Suprapubic skin (tissue), 4 donors: ENCODE measurements at regions not wholly inside any gene's neighbourhood (a gene's known extent, or its start where the extent isn't known, plus 50 kb on each side); places are given as distances from the start of the nearest gene placed in this dataset.
"Not testable (repeated sequence)": the region's sequence is repeated elsewhere in the genome, so short reads cannot be mapped to it uniquely, and the experiment has no call there.

Experiments
- DNase-seq, 2 donors: peaks; one replicate each; pipeline ENCODE4 v3.0.0-alpha.2; 2019; ENCODE audit warnings: low spot score in 2 of 2
- H3K27ac ChIP-seq: fragments of 200-600 bp; sonication (generic); one replicate; pipeline ENCODE4 v1.5.1; 2019
- H3K27me3 ChIP-seq: fragments of 200-600 bp; sonication (generic); one replicate; pipeline ENCODE4 v1.5.1; 2019
- H3K36me3 ChIP-seq: fragments of 200-600 bp; sonication (generic); one replicate; pipeline ENCODE4 v1.5.1; 2019
- H3K4me1 ChIP-seq: fragments of 200-600 bp; sonication (generic); one replicate; pipeline ENCODE4 v1.5.1; 2019
- H3K4me3 ChIP-seq: fragments of 200-600 bp; sonication (generic); one replicate; pipeline ENCODE4 v1.5.1; 2019; ENCODE audit warnings: mild to moderate bottlenecking
- H3K9me3 ChIP-seq: fragments of 200-600 bp; sonication (generic); one replicate; pipeline ENCODE4 v1.5.1; 2019
- EP300 ChIP-seq: sonication (generic); formaldehyde crosslinking; IDR thresholded peaks from one replicate; pipeline ENCODE4 v1.6.1; 2017; ENCODE audit warnings: antibody characterized with exemption
- POLR2A ChIP-seq, 2 donors: fragments of 450-650 bp; IDR thresholded peaks; one replicate each; pipeline ENCODE4 v1.6.1; 2017; ENCODE audit warnings: antibody characterized with exemption in 2 of 2, mild to moderate bottlenecking in 2 of 2, moderate library complexity in 2 of 2
- POLR2AphosphoS5 ChIP-seq, 3 donors: sonication (generic); formaldehyde crosslinking; IDR thresholded peaks; one replicate each; pipeline ENCODE4 v1.6.1; 2017; ENCODE audit warnings: antibody characterized with exemption in 3 of 3
- WGBS: methylation state at CpG from one replicate; pipeline ENCODE4 v1.1.5; 2018; 5-methylcytosine and 5-hydroxymethylcytosine counted together
- TF ChIP-seq, protein P1 (sequence below), 2 donors: fragments of 200-600 bp in 1 of 2; fragments of 450-650 bp in 1 of 2; sonication (generic) in 1 of 2; IDR thresholded peaks; one replicate each; pipeline ENCODE4 v1.5.1; 2016 to 2019; ENCODE audit warnings: antibody characterized with exemption in 2 of 2, mild to moderate bottlenecking in 1 of 2, moderate library complexity in 1 of 2

DNA sequence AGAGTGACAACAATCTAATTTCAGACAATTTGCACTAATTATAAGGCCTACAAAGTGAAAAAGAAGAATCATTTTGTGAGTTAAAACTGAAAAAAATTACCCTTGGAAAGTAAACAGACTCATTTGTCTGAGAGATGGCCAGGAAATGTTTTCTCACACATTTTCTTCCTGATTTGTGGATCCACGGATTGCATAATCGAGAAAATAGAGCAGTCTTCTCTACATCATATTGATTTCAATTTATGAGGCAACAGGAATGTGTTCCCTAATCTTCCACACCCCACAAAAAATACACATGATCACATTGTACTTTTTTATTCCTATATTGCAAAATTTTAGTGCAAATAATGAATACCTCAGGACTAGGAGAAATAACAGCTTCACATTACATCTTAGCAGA lies 160.8 kb downstream of the CCER1 start:
- Histone ChIP-seq H3K27ac (no peak overlapping the region), H3K4me3 (no peak overlapping the region), H3K4me1 (no peaks in the 10 kb centered on the region), H3K36me3 (no peaks in the 10 kb centered on the region), H3K9me3 (no peaks in the 10 kb centered on the region), H3K27me3 (no peaks in the 10 kb centered on the region)
- DNase-seq, result no peak
- WGBS, result 80% methylated on average over 2 of the region's 2 CpGs
- TF ChIP-seq EP300 (no peak), POLR2A (IDR thresholded peaks at IDR 0.05) (no peak), POLR2AphosphoS5 (IDR thresholded peaks at IDR 0.05) (no peak)
- TF ChIP-seq, protein P1, sequence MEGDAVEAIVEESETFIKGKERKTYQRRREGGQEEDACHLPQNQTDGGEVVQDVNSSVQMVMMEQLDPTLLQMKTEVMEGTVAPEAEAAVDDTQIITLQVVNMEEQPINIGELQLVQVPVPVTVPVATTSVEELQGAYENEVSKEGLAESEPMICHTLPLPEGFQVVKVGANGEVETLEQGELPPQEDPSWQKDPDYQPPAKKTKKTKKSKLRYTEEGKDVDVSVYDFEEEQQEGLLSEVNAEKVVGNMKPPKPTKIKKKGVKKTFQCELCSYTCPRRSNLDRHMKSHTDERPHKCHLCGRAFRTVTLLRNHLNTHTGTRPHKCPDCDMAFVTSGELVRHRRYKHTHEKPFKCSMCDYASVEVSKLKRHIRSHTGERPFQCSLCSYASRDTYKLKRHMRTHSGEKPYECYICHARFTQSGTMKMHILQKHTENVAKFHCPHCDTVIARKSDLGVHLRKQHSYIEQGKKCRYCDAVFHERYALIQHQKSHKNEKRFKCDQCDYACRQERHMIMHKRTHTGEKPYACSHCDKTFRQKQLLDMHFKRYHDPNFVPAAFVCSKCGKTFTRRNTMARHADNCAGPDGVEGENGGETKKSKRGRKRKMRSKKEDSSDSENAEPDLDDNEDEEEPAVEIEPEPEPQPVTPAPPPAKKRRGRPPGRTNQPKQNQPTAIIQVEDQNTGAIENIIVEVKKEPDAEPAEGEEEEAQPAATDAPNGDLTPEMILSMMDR (IDR thresholded peaks at IDR 0.05), result no peak

DNA sequence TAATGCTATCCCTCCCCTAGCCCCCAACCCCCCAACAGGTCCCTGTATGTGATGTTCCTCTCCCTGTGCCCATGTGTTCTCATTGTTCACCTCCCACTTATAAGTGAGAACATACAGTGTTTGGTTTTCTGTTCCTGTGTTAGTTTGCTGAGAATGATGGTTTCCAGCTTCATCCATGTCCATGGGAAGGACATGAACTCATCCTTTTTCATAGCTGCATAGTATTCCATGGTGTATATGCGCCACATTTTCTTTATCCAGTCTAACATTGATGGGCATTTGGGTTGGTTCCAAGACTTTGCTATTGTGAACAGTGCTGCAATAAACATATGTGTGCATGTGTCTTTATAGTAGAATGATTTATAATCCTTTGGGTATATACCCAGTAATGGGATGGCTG lies 162.3 kb downstream of the CCER1 start:
- DNase-seq, result not testable (repeated sequence)

DNA sequence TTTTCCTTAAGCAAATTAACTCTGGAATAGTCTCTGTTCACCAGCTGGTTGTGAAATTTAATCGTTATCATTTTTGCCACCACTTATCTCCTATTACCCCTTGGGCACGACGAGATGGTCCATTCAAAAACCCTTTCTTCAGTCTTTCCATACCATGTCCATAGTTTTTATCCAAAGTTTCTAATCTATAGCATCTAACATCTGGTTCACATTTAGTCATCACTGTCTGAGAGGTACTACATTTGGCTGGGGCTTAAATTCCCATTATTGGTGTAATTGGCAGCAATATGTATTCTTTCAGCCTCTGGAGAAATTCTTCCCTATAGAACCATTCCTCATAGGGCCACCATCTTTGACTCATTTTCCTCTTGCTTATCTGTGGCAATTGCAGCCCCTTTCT lies 163.5 kb downstream of the CCER1 start:
- TF ChIP-seq POLR2A (IDR thresholded peaks at IDR 0.05) (no peak), POLR2AphosphoS5 (IDR thresholded peaks at IDR 0.05) (no peak), EP300 (no peak)
- TF ChIP-seq, protein P1 (IDR thresholded peaks at IDR 0.05), result no peak
- Histone ChIP-seq H3K4me1 (no peaks in the 10 kb centered on the region), H3K4me3 (no peak overlapping the region), H3K27ac (no peak overlapping the region), H3K9me3 (no peaks in the 10 kb centered on the region), H3K27me3 (no peaks in the 10 kb centered on the region), H3K36me3 (no peaks in the 10 kb centered on the region)
- 85% methylated on average over 3 of the region's 3 CpGs for WGBS
- no peak for DNase-seq

More for the DNA sequence above, 162.3 kb downstream of the CCER1 start:
- H3K4me3 ChIP-seq, H3K27me3 ChIP-seq, H3K9me3 ChIP-seq, H3K36me3 ChIP-seq, H3K4me1 ChIP-seq, H3K27ac ChIP-seq: not testable (repeated sequence)
- WGBS, result 89% methylated on average over 1 of the region's 1 CpG

DNA sequence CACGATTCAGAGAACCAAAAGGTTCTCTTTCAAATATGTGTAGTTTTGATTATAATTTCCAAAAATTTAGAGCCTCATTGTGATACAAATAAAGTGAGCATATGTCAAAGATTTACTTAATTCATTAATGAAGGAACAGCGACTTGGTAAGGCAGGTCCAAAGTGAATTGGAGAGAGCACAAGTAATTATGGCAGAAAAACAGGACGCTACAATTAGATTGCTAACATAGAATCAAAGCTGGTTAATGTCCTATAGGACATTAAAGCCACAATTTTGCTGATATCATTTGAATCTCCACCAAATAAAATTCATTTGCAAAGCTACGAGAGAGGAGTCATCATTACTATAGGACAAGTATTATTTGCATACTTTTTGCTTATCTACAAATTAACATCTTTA lies 164.2 kb downstream of the CCER1 start:
- Histone ChIP-seq H3K4me3 (no peak overlapping the region), H3K27me3 (no peaks in the 10 kb centered on the region), H3K4me1 (no peaks in the 10 kb centered on the region), H3K9me3 (no peaks in the 10 kb centered on the region), H3K27ac (no peak overlapping the region), H3K36me3 (no peaks in the 10 kb centered on the region)
- TF ChIP-seq POLR2AphosphoS5 (IDR thresholded peaks at IDR 0.05) (no peak), POLR2A (IDR thresholded peaks at IDR 0.05) (no peak), EP300 (no peak)
- TF ChIP-seq, protein P1 (IDR thresholded peaks at IDR 0.05), result no peak
- WGBS, result 74% methylated on average over 4 of the region's 4 CpGs
- no peak for DNase-seq

DNA sequence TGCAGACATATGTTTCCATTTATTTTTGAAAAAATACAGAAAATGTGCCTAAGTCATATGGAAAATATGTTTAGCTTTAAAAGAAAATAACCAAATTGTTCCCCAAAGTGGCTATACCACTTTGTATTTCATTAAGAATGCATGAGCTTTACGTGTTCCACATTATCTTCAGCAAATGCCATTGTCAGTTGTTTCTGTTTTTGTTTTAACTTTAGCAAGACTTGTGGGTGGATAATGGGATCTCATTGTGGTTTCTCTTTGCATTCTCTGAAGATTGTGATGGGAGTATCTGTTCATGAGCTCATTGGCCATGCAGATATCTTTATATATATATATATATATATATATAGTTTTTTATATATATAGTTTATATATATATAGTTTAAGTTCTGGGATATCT lies 181.5 kb downstream of the CCER1 start:
- H3K9me3 ChIP-seq, result no peaks in the 10 kb centered on the region
- H3K27me3 ChIP-seq, result no peaks in the 10 kb centered on the region
- H3K27ac ChIP-seq, result no peak overlapping the region
- no peak overlapping the region for H3K4me3 ChIP-seq
- H3K4me1 ChIP-seq, result no peaks in the 10 kb centered on the region
- H3K36me3 ChIP-seq, result no peaks in the 10 kb centered on the region
- TF ChIP-seq, protein P1 (IDR thresholded peaks at IDR 0.05), result no peak
- TF ChIP-seq EP300 (no peak), POLR2AphosphoS5 (IDR thresholded peaks at IDR 0.05) (no peak), POLR2A (IDR thresholded peaks at IDR 0.05) (no peak)
- DNase-seq, result no peak
- WGBS, result 65% methylated on average over 1 of the region's 1 CpG

DNA sequence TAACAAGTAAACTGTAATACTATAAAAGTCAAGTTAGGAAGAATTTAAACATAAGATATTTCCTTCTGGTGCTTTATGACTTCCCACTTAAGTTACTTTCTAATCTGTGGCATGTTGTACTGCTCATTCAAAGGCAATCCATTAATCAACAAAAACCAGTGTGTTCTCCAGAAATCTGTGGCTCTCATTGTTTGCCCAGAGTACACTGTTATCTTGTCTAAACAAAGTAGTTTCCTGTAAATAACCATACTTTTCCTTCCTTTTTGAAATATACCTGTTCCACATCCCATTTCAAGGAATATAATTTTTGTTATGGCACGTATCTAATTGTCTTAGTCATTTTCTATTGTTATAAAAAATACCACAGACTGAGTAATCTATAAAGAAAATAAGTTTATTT lies 184.1 kb downstream of the CCER1 start:
- Histone ChIP-seq H3K4me3 (no peak overlapping the region), H3K4me1 (no peaks in the 10 kb centered on the region), H3K9me3 (no peaks in the 10 kb centered on the region), H3K36me3 (no peaks in the 10 kb centered on the region), H3K27ac (no peak overlapping the region), H3K27me3 (no peaks in the 10 kb centered on the region)
- 76% methylated on average over 1 of the region's 1 CpG for whole genome bisulfite sequencing
- TF ChIP-seq POLR2AphosphoS5 (IDR thresholded peaks at IDR 0.05) (no peak), EP300 (no peak), POLR2A (IDR thresholded peaks at IDR 0.05) (no peak)
- TF ChIP-seq, protein P1 (IDR thresholded peaks at IDR 0.05), result no peak
- DNase-seq, result no peak
